Adipose tissue (tissue), 3 donors: ENCODE measurements at regions not wholly inside any gene's neighbourhood (a gene's known extent, or its start where the extent isn't known, plus 50 kb on each side); places are given as distances from the start of the nearest gene placed in this dataset.

Experiments
- H3K27ac ChIP-seq: one replicate; pipeline ENCODE4 v1.5.1; 2013; ENCODE audit warnings: low read depth, low read length
- WGBS, 3 donors: extraction: QIAGEN DNeasy Blood & Tissue Kit; methylation state at CpG; one replicate each; pipeline ENCODE4 v1.1.7; 2013; 5-methylcytosine and 5-hydroxymethylcytosine counted together
- donor health status: healthy with polysubstance abuse.
- donor health status: Bipolar disorder and iron deficiency.
- donor health status: healthy.

DNA sequence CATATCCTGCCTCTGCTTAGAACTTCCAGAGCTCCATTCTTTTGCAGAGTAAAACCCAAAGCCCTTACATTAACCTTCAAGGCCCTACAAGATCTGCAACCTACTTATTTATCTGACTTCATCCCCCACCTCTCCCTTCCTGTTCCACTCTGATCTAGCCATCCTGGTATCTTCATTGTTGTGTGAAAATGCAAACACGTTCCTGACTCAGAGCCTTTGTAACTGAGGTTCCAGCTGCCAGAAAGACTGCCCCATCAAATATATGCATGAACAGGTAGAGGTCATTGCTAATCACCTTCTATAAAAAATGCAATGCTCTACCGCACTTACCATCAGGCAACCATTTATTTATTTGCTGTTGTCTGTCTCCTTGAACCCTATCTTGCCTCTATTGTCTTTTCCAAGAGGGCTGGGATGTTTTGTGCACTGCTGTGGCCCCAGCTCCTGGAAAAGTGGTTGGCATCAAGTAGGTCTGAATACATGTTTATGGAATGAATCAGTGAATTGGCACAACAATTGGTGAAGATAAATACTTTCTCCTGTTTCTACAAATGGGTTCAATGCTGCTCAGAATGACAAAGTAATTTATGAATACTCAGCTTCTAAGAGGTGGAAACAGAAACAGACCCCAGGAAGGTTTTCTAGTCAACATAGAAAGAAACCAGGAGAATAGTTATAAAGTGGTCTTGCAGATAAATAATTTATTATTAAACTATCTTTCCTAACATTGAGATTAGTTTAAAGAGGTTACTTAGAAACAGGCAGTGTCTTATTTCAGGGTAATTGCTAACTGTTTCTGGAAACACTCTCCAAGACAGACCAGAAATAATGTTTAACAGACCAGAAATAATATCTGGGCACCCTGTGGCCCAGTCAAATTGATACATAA lies 230.6 kb upstream of the CD180 start:
- H3K27ac ChIP-seq: no peak overlapping the region
- WGBS, 3 donors: 68 to 94% (median 90%) methylated on average over 2 of the region's 2 CpGs

DNA sequence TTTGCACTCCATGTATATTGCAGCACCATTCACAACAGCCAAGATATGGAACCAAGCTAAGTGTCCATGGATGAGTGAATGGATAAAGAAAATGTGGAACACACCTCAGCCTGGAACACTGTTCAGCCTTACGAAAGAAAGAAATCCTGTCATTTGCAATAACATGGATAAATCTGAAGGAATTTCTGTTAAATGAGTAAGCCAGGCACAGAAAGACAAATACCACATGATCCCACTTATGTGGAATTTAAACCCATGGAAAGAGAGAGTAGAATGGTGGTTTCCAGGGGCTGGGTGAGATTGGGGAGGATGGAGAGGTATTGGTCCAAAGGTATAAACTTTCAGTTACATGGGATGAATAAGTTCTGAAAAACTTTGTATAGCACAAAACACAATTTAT lies 228.9 kb upstream of the CD180 start:
- no peak overlapping the region for H3K27ac ChIP-seq
- 96 to 100% (median 97%) methylated on average over 1 of the region's 1 CpG for WGBS, 3 donors

DNA sequence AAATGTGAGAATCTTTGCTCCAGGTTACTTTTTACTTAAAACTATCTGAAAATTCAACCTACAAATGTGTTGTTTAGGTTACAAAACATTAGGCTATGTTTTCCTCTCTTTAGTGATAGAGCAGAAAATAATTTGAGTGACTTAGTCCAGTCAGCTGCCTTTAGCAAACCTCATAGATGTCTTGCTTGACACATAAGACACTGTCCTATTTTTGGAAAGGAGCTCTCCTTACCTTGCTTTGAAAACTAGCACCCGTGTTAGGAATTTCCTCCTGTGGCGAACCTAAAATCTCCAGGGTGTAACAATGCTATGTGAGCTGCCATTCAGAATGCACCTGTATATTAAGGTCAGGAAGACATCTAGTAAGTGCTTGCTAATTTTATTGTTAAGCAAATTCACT lies 221.2 kb upstream of the CD180 start:
- no peak overlapping the region for H3K27ac ChIP-seq
- 61 to 81% (median 77%) methylated on average over 2 of the region's 2 CpGs for WGBS, 3 donors

DNA sequence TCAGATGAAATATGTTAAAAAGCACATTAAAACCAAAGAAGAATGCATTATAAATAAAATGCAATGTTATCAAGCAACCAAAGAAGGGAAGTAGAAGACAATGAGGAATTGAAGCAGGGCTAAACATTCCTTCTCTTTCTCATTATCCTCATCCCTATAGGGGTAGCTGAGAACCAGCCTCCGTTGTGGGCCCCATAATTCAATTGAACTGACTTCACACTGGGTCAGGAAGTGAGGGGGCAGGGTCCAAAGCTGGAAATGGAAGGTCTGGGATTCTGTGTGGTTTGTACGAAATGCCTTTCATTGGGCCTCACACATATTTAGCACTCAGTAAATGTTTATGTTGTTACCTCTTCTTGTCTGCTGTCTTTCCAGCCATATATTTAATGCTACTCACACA lies 220.4 kb upstream of the CD180 start:
- WGBS, 3 donors: 92 to 95% (median 94%) methylated on average over 2 of the region's 2 CpGs
- no peak overlapping the region for H3K27ac ChIP-seq

DNA sequence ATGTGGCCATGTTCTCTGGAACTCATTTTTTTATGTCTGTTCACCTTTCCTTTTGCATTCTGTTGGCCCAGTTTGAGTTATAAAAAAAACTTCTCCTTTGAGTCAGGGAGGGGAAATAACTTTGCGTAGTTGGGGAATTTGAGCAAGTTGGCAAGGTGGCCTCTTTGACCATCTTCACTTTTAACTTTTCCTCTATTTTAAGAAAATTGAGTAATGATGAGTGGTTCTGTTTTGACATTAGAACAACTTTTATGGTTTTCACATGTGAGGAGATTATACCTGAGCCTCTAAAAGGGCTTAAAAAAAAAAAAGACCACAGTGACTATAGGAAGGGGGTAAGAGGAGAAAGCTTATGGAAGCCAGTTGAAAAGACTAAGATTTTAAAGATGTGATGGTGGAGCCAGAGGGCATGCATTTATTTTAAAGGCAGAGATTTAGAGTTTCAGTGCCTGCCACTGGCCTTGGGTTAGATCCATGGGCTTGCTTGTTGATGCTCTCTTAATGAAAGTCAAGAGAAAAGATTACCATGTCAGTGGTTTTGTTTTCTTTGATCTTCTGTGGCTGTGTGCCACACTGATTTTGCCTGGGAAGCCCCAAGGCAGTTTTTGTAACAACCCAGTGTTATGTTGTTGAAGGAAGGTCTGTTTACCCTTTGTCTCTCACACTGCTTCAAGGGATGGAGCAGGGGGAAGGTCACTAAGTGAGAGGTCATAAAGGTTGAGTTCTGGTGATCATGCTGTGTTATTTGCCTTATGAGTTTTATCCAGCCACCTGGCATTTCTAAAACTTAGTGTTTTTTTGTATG lies 219.7 kb upstream of the CD180 start:
- H3K27ac ChIP-seq: no peak overlapping the region
- WGBS, 3 donors: 57 to 85% (median 76%) methylated on average over 1 of the region's 1 CpG

- no peak overlapping the region for H3K27ac ChIP-seq
Observed at GRCh38 chr5:67414712-67415111, 218.1 kb upstream of the CD180 start.

GRCh38 chr5:67413721-67414120 lies 217.1 kb upstream of the CD180 start:
- WGBS, 3 donors: 71 to 73% (median 73%) methylated on average over 3 of the region's 3 CpGs
- no peak overlapping the region for H3K27ac ChIP-seq

DNA sequence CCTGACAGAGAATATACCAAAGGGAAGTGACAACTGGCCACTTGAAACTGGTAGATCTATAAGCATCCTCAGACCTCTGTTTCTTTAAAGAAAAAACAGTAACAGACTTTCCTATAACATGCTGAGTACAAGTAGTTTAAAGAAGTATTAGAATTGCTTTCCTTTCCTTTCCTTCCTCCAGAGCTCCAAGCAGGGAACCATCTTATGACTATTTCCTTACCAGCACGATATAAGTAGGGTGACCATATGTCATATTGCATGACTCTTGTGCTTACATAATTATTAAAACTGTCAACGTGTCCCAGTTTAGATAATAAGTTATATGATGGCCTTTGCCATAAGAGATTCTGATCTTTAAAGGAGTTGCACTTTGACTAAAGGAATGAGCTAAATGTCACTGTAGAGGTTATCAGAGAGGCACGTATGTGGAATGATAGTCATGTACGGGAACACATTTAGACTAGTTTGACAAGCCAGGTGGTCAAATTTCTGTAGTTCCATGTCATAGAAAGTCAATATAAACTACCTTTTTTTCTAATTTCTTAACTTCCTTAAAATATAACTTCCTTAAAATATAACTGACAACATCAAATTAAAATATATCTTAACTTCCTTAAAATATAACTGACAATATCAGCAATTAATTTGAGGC lies 212.7 kb upstream of the CD180 start:
- 47 to 65% (median 52%) methylated on average over 4 of the region's 4 CpGs for WGBS, 3 donors
- H3K27ac ChIP-seq: no peak overlapping the region

DNA sequence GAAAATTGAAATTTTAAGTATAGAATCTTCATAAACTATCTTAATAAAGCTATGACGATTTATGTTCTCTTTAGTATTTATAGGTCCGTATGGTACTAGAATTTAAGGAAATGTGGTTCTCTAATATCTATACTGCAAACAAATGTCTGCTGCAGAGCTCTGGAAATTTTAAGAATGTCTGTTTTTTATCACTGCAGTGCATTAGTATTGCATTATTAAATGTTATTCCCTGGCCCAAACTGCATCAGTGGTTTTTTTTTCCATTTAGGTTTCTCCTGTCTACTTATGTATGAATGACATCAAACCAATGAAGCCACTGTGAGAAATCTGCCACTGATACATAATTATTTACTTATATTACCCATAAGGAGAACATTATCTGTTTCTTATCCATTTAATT lies 211.4 kb upstream of the CD180 start:
- WGBS, 3 donors: 41 to 67% (median 46%) methylated on average over 2 of the region's 2 CpGs
- H3K27ac ChIP-seq: no peak overlapping the region

GRCh38 chr5:67405755-67406154 lies 209.2 kb upstream of the CD180 start:
- WGBS, 3 donors: 65 to 84% (median 77%) methylated on average over 3 of the region's 3 CpGs
- H3K27ac ChIP-seq: no peak overlapping the region

GRCh38 chr5:67405101-67405364 lies 208.4 kb upstream of the CD180 start:
- no peak overlapping the region for H3K27ac ChIP-seq
- 71 to 90% (median 80%) methylated on average over 3 of the region's 3 CpGs for WGBS, 3 donors

DNA sequence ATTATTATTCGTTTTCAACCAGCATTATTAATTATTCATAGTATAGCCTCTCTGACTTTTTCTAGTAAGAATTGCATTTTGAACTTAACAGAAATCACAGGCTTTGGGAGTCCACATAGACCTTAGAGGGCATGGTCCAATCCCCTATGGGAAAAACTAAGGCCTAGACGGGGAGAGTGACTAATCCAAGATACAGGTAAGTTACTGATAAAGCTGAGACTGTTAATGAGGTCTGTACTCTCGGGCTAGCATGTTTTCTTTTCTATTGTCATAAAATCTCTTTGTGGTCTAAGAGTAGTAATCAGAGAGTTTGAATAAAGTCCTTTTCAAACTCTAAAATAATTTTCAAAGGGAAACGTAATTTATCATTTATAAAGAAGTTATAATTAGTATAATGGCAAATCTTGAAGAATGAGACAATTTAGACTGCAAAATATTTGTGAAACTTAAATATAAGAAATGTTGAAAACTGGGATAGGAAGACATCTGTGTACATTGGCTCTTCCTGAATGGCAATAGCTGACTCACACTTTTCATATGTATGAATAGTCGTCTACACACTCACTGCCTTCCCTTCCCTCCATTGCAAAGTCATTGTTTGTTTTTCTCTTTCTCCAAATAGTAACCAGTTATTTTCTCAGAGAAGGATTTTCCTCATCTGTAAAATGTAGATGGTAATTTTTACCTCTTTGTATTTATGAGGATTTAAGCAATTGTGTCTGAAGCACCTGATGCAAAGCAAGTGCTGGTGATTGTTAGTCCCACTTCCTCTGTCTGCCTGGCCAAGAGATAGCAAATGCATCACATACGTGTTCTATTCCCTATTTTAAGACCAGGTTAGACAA lies 207.9 kb upstream of the CD180 start:
- WGBS, 3 donors: 80 to 83% (median 81%) methylated on average over 6 of the region's 6 CpGs
- no peak overlapping the region for H3K27ac ChIP-seq

GRCh38 chr5:67402526-67402925 lies 205.9 kb upstream of the CD180 start:
- WGBS, 3 donors: 73 to 88% (median 78%) methylated on average over 5 of the region's 5 CpGs
- H3K27ac ChIP-seq: no peak overlapping the region

GRCh38 chr5:67401172-67401571 lies 204.6 kb upstream of the CD180 start:
- 57 to 75% (median 63%) methylated on average over 2 of the region's 2 CpGs for WGBS, 3 donors
- H3K27ac ChIP-seq: no peak overlapping the region

- 53 to 72% (median 59%) methylated on average over 3 of the region's 3 CpGs for WGBS, 3 donors
Observed at GRCh38 chr5:67400752-67401151, 204.2 kb upstream of the CD180 start.

GRCh38 chr5:67395790-67396418 lies 199.3 kb upstream of the CD180 start:
- 49 to 58% (median 56%) methylated on average over 2 of the region's 2 CpGs for WGBS, 3 donors
- no peak overlapping the region for H3K27ac ChIP-seq

More at GRCh38 chr5:67400752-67401151, 204.2 kb upstream of the CD180 start:
- H3K27ac ChIP-seq: no peak overlapping the region

DNA sequence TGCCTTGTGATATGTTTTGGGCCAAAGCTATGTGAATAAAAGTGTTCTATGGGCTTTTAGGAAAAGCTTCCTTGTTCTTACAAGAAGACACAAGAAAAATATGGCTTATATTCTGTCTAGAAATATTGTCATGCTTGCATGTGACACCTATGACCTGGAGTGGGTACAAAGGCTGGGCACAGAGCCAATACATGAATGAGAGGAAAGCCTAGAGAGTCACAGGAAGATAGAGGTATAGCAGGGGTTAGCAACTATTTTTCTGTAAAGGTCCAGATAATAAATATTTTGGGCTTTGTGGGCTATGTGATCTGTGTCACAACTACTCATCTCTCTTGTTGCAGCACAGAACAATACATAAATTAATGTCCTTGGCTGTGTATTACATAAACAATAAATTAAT lies 196.6 kb upstream of the CD180 start:
- H3K27ac ChIP-seq: no peak overlapping the region

GRCh38 chr5:67390935-67391334 lies 194.3 kb upstream of the CD180 start:
- WGBS, 3 donors: 68 to 90% (median 79%) methylated on average over 1 of the region's 1 CpG

More at GRCh38 chr5:67390935-67391334, 194.3 kb upstream of the CD180 start:
- H3K27ac ChIP-seq: no peak overlapping the region
